H9 (cell line): ENCODE measurements at regions not wholly inside any gene's neighbourhood (a gene's known extent, or its start where the extent isn't known, plus 50 kb on each side); places are given as distances from the start of the nearest gene placed in this dataset.

Experiments
- DNase-seq: peaks from one replicate; pipeline ENCODE4 v3.0.0-alpha.2; 2017
- H2AFZ ChIP-seq: one replicate; pipeline ENCODE4 v1.6.1; 2013; ENCODE audit warnings: mild to moderate bottlenecking, low read length, control low read depth, moderate library complexity
- H2AK5ac ChIP-seq: 2 replicates; pipeline ENCODE4 v1.6.1; 2013; ENCODE audit warnings: low read length, control low read depth, mixed read lengths; ENCODE audit not compliant: insufficient read length
- H2BK120ac ChIP-seq: one replicate; pipeline ENCODE4 v1.6.1; 2013; ENCODE audit warnings: low read depth, mild to moderate bottlenecking, low read length, control low read depth, inconsistent platforms; ENCODE audit not compliant: poor library complexity, severe bottlenecking
- H2BK12ac ChIP-seq: 2 replicates; pipeline ENCODE4 v1.6.1; 2013; ENCODE audit warnings: low read length, control low read depth, mixed read lengths, low read depth; ENCODE audit not compliant: insufficient read length
- H2BK15ac ChIP-seq: 2 replicates; pipeline ENCODE4 v1.6.1; 2013; ENCODE audit warnings: low read depth, low read length, control low read depth
- H2BK20ac ChIP-seq: one replicate; pipeline ENCODE4 v1.6.1; 2013; ENCODE audit warnings: low read depth, mild to moderate bottlenecking, low read length, control low read depth, inconsistent platforms; ENCODE audit not compliant: poor library complexity, severe bottlenecking
- H2BK5ac ChIP-seq: 2 replicates; pipeline ENCODE4 v1.6.1; 2013; ENCODE audit warnings: low read length, control low read depth, mixed read lengths; ENCODE audit not compliant: insufficient read length
- H3K14ac ChIP-seq: 2 replicates; pipeline ENCODE4 v1.6.1; 2013; ENCODE audit warnings: low read length, control low read depth; ENCODE audit not compliant: insufficient read depth
- H3K18ac ChIP-seq: 2 replicates; pipeline ENCODE4 v1.6.1; 2013; ENCODE audit warnings: low read depth, mild to moderate bottlenecking, mixed read lengths, low read length, control low read depth; ENCODE audit not compliant: insufficient read length
- H3K23ac ChIP-seq: 2 replicates; pipeline ENCODE4 v1.6.1; 2013; ENCODE audit warnings: low read length, control low read depth, mixed read lengths, low read depth; ENCODE audit not compliant: insufficient read length
- H3K23me2 ChIP-seq: 2 replicates; pipeline ENCODE4 v1.6.1; 2013; ENCODE audit warnings: low read depth, mild to moderate bottlenecking, mixed read lengths, low read length, control low read depth; ENCODE audit not compliant: insufficient read length, poor library complexity, severe bottlenecking
- H3K27ac ChIP-seq: 2 replicates; pipeline ENCODE4 v1.5.1; 2013; ENCODE audit warnings: low read length, control low read depth, mixed read lengths, low read depth; ENCODE audit not compliant: insufficient read length
- H3K27me3 ChIP-seq: 2 replicates; pipeline ENCODE4 v1.6.1; 2013; ENCODE audit warnings: low read length, control low read depth, inconsistent platforms; ENCODE audit not compliant: insufficient read depth
- H3K4ac ChIP-seq: 2 replicates; pipeline ENCODE4 v1.6.1; 2013; ENCODE audit warnings: low read depth, mild to moderate bottlenecking, control low read depth, inconsistent platforms, low read length, moderate library complexity
- H3K4me1 ChIP-seq: 2 replicates; pipeline ENCODE4 v1.6.1; 2013; ENCODE audit warnings: low read length, control low read depth, inconsistent platforms; ENCODE audit not compliant: insufficient read depth
- H3K4me2 ChIP-seq: 2 replicates; pipeline ENCODE4 v1.6.1; 2013; ENCODE audit warnings: low read length, control low read depth, mixed read lengths; ENCODE audit not compliant: insufficient read length, insufficient read depth
- H3K56ac ChIP-seq: 2 replicates; pipeline ENCODE4 v1.6.1; 2013; ENCODE audit warnings: low read depth, mild to moderate bottlenecking, mixed read lengths, low read length, control low read depth; ENCODE audit not compliant: insufficient read length
- H3K79me1 ChIP-seq: 2 replicates; pipeline ENCODE4 v1.6.1; 2013; ENCODE audit warnings: low read depth, mild to moderate bottlenecking, moderate library complexity, low read length, control low read depth, inconsistent platforms; ENCODE audit not compliant: insufficient read depth, poor library complexity, severe bottlenecking
- H3K79me2 ChIP-seq: 2 replicates; pipeline ENCODE4 v1.6.1; 2013; ENCODE audit warnings: low read length, control low read depth, inconsistent platforms; ENCODE audit not compliant: insufficient read depth
- H3K9ac ChIP-seq: 2 replicates; pipeline ENCODE4 v1.6.1; 2013; ENCODE audit warnings: low read length, control low read depth, mixed read lengths; ENCODE audit not compliant: insufficient read length; ENCODE audit errors: extremely low read depth
- H3K9me3 ChIP-seq: one replicate; pipeline ENCODE4 v1.6.1; 2013; ENCODE audit warnings: low read depth, low read length, inconsistent platforms; ENCODE audit not compliant: control insufficient read depth
- H3T11ph ChIP-seq: one replicate; pipeline ENCODE4 v1.6.1; 2013; ENCODE audit warnings: mild to moderate bottlenecking, low read length, control low read depth, inconsistent platforms
- H4K20me1 ChIP-seq: one replicate; pipeline ENCODE4 v1.6.1; 2013; ENCODE audit not compliant: control insufficient read depth, insufficient read length, insufficient read depth
- H4K5ac ChIP-seq: 2 replicates; pipeline ENCODE4 v1.6.1; 2013; ENCODE audit warnings: low read depth, mild to moderate bottlenecking, mixed read lengths, low read length, control low read depth; ENCODE audit not compliant: insufficient read length
- H4K8ac ChIP-seq: replicated peaks from 2 replicates; pipeline ENCODE4 v1.6.1; 2013; ENCODE audit warnings: low read length, control low read depth, mixed read lengths, low read depth; ENCODE audit not compliant: insufficient read length
- H4K91ac ChIP-seq: 2 replicates; pipeline ENCODE4 v1.6.1; 2013; ENCODE audit warnings: low read depth, mild to moderate bottlenecking, moderate library complexity, mixed read lengths, low read length, control low read depth; ENCODE audit not compliant: insufficient read length
- H3K27ac Mint-ChIP-seq, 3 experiments: 2 replicates in 2 of 3; 3 replicates in 1 of 3; pipeline ENCODE4 v1.8.0; 2020 to 2021; ENCODE audit warnings: mixed read lengths in 3 of 3, mild to moderate bottlenecking in 1 of 3, moderate library complexity in 1 of 3
- H3K27me3 Mint-ChIP-seq: 2 replicates; pipeline ENCODE4 v1.8.0; 2021; ENCODE audit warnings: low read depth, mild to moderate bottlenecking, moderate library complexity, mixed read lengths
- H3K36me3 Mint-ChIP-seq, 3 experiments: 2 replicates in 2 of 3; 3 replicates in 1 of 3; pipeline ENCODE4 v1.8.0; 2020 to 2021; ENCODE audit warnings: low read depth in 3 of 3, mixed read lengths in 3 of 3; ENCODE audit not compliant: insufficient read depth in 1 of 3
- H3K4me1 Mint-ChIP-seq, 2 experiments: 2 replicates each; pipeline ENCODE4 v1.8.0; 2020; ENCODE audit warnings: mixed read lengths in 2 of 2
- H3K4me3 Mint-ChIP-seq, 2 experiments: 2 replicates in 1 of 2; 3 replicates in 1 of 2; pipeline ENCODE4 v1.8.0; 2020 to 2021; ENCODE audit warnings: mild to moderate bottlenecking in 2 of 2, mixed read lengths in 2 of 2, moderate library complexity in 1 of 2
- H3K9me3 Mint-ChIP-seq, 2 experiments: 2 replicates in 1 of 2; 3 replicates in 1 of 2; pipeline ENCODE4 v1.8.0; 2020; ENCODE audit warnings: mild to moderate bottlenecking in 2 of 2, mixed read lengths in 2 of 2, moderate library complexity in 1 of 2
- CTCF ChIP-seq: fragments of 200-600 bp; sonication (generic); conservative IDR thresholded peaks from 3 replicates; pipeline ENCODE4 v1.8.0; 2021; ENCODE audit warnings: antibody characterized with exemption, mild to moderate bottlenecking
- WGBS: extraction: QIAGEN DNeasy Blood & Tissue Kit; methylation state at CpG from one replicate; pipeline ENCODE4 v1.1.7; 2013; ENCODE audit warnings: missing lambda C conversion rate, low lambda C conversion rate, mixed read lengths; ENCODE audit not compliant: insufficient read length; ENCODE audit errors: extremely low coverage; 5-methylcytosine and 5-hydroxymethylcytosine counted together

GRCh38 chr14:34111953-34112352 is 161.1 kb upstream of the EGLN3 start:
- no peak overlapping the region for H3K56ac ChIP-seq
- H2AFZ ChIP-seq, result no peak overlapping the region
- no peak overlapping the region for H2BK120ac ChIP-seq
- no peak overlapping the region for H3K14ac ChIP-seq
- H2BK12ac ChIP-seq, result no peak overlapping the region
- no peak overlapping the region for H2BK15ac ChIP-seq
- Mint-ChIP-seq H3K9me3 (peaks cover 5 to 6% of the 10 kb centered on the region in 2 experiments; a peak in 3 of 5 replicates), H3K36me3 (no peaks in the 10 kb centered on the region), H3K27ac (no peak overlapping the region), H3K4me1 (0 out of 4 replicates have a peak, but pooled peaks cover 0 to 6% of the 10 kb centered on the region in 2 experiments), H3K27me3 (no peaks in the 10 kb centered on the region), H3K4me3 (no peak overlapping the region)
- no peaks in the 10 kb centered on the region for H3K4me1 ChIP-seq
- H2BK5ac ChIP-seq, result no peak overlapping the region
- no peaks in the 10 kb centered on the region for H3K79me1 ChIP-seq
- DNase-seq, result peak; percentile 34
- H3K23me2 ChIP-seq, result no peaks in the 10 kb centered on the region
- no peaks in the 10 kb centered on the region for H3K79me2 ChIP-seq
- H4K8ac ChIP-seq, result no peak overlapping the region
- no peak overlapping the region for H3K4me2 ChIP-seq
- no peak overlapping the region for H4K5ac ChIP-seq
- no peak overlapping the region for H2AK5ac ChIP-seq
- H3K9me3 ChIP-seq, result no peaks in the 10 kb centered on the region
- H3K23ac ChIP-seq, result no peak overlapping the region
- no peak overlapping the region for H3K18ac ChIP-seq
- H3K9ac ChIP-seq, result no peak overlapping the region
- no peaks in the 10 kb centered on the region for H3K27me3 ChIP-seq
- no CpG with 5 or more reads among the region's 4 CpGs for WGBS
- H4K20me1 ChIP-seq, result no peaks in the 10 kb centered on the region
- H3K27ac ChIP-seq, result no peak overlapping the region
- TF ChIP-seq CTCF, result peak; percentile 49
- H3K4ac ChIP-seq, result no peak overlapping the region
- H2BK20ac ChIP-seq, result no peak overlapping the region
- H4K91ac ChIP-seq, result no peak overlapping the region
- no peak overlapping the region for H3T11ph ChIP-seq
